ENCODE measurements at regions not wholly inside any gene's neighbourhood (a gene's known extent, or its start where the extent isn't known, plus 50 kb on each side); places are given as distances from the start of the nearest gene placed in this dataset.
"Not testable (repeated sequence)": the region's sequence is repeated elsewhere in the genome, so short reads cannot be mapped to it uniquely, and the experiment has no call there.

GRCh38 chr9:25816439-25816838 lies 138.2 kb upstream of the TUSC1 start:
- H3K9ac ChIP-seq (ENCODE audit: low read depth in 1 of 2, low read length in 2 of 2) = no peak overlapping the region
- no peaks in the 10 kb centered on the region for H3K4me1 ChIP-seq (ENCODE audit: control insufficient read depth in 1 of 2, insufficient read depth in 2 of 2, low read length in 2 of 2)
- no peak overlapping the region for H3K4me3 ChIP-seq (ENCODE audit: low read depth in 1 of 2, low read length in 2 of 2)
- no peak overlapping the region for H3K27ac ChIP-seq (ENCODE audit: low read depth, low read length)
- H3K9me3 ChIP-seq (ENCODE audit: control insufficient read depth in 1 of 2, low read length in 2 of 2) = peaks cover 2 to 3% of the 10 kb centered on the region in 2 donors
- no peaks in the 10 kb centered on the region for H3K36me3 ChIP-seq (ENCODE audit: control insufficient read depth in 1 of 2, insufficient read depth in 2 of 2, low read length in 2 of 2)
- H3K27me3 ChIP-seq (ENCODE audit: control insufficient read depth in 1 of 2, insufficient read depth in 2 of 2, low read length in 2 of 2) = no peaks in the 10 kb centered on the region

GRCh38 chr9:25814023-25814422 lies 135.8 kb upstream of the TUSC1 start:
- H3K27me3 ChIP-seq (ENCODE audit: control insufficient read depth in 1 of 2, insufficient read depth in 2 of 2, low read length in 2 of 2) = no peaks in the 10 kb centered on the region
- H3K27ac ChIP-seq (ENCODE audit: low read depth, low read length) = no peak overlapping the region
- no peaks in the 10 kb centered on the region for H3K4me1 ChIP-seq (ENCODE audit: control insufficient read depth in 1 of 2, insufficient read depth in 2 of 2, low read length in 2 of 2)
- H3K9ac ChIP-seq (ENCODE audit: low read depth in 1 of 2, low read length in 2 of 2) = no peak overlapping the region
- peaks cover 2 to 3% of the 10 kb centered on the region in 2 donors for H3K9me3 ChIP-seq (ENCODE audit: control insufficient read depth in 1 of 2, low read length in 2 of 2)
- H3K4me3 ChIP-seq (ENCODE audit: low read depth in 1 of 2, low read length in 2 of 2) = no peak overlapping the region
- H3K36me3 ChIP-seq (ENCODE audit: control insufficient read depth in 1 of 2, insufficient read depth in 2 of 2, low read length in 2 of 2) = no peaks in the 10 kb centered on the region

- Histone ChIP-seq H3K4me3 (ENCODE audit: low read depth in 1 of 2, low read length in 2 of 2) (no peak overlapping the region), H3K9ac (ENCODE audit: low read depth in 1 of 2, low read length in 2 of 2) (no peak overlapping the region), H3K36me3 (ENCODE audit: control insufficient read depth in 1 of 2, insufficient read depth in 2 of 2, low read length in 2 of 2) (no peaks in the 10 kb centered on the region), H3K27me3 (ENCODE audit: control insufficient read depth in 1 of 2, insufficient read depth in 2 of 2, low read length in 2 of 2) (no peaks in the 10 kb centered on the region), H3K9me3 (ENCODE audit: control insufficient read depth in 1 of 2, low read length in 2 of 2) (peaks cover 2 to 3% of the 10 kb centered on the region in 2 donors), H3K27ac (ENCODE audit: low read depth, low read length) (no peak overlapping the region), H3K4me1 (ENCODE audit: control insufficient read depth in 1 of 2, insufficient read depth in 2 of 2, low read length in 2 of 2) (no peaks in the 10 kb centered on the region)
Measured at GRCh38 chr9:25813478-25813877, 135.2 kb upstream of the TUSC1 start.

GRCh38 chr9:25808554-25808953 lies 130.3 kb upstream of the TUSC1 start:
- Histone ChIP-seq H3K27me3 (ENCODE audit: control insufficient read depth in 1 of 2, insufficient read depth in 2 of 2, low read length in 2 of 2) (no peaks in the 10 kb centered on the region), H3K4me3 (ENCODE audit: low read depth in 1 of 2, low read length in 2 of 2) (no peak overlapping the region), H3K9me3 (ENCODE audit: control insufficient read depth in 1 of 2, low read length in 2 of 2) (no peaks in the 10 kb centered on the region), H3K4me1 (ENCODE audit: control insufficient read depth in 1 of 2, insufficient read depth in 2 of 2, low read length in 2 of 2) (no peaks in the 10 kb centered on the region), H3K36me3 (ENCODE audit: control insufficient read depth in 1 of 2, insufficient read depth in 2 of 2, low read length in 2 of 2) (no peaks in the 10 kb centered on the region), H3K9ac (ENCODE audit: low read depth in 1 of 2, low read length in 2 of 2) (no peak overlapping the region), H3K27ac (ENCODE audit: low read depth, low read length) (no peak overlapping the region)

GRCh38 chr9:25804856-25805255 lies 126.6 kb upstream of the TUSC1 start:
- H3K9me3 ChIP-seq (ENCODE audit: control insufficient read depth in 1 of 2, low read length in 2 of 2) = no peaks in the 10 kb centered on the region
- H3K27ac ChIP-seq (ENCODE audit: low read depth, low read length) = no peak overlapping the region
- no peaks in the 10 kb centered on the region for H3K36me3 ChIP-seq (ENCODE audit: control insufficient read depth in 1 of 2, insufficient read depth in 2 of 2, low read length in 2 of 2)
- no peak overlapping the region for H3K9ac ChIP-seq (ENCODE audit: low read depth in 1 of 2, low read length in 2 of 2)
- H3K27me3 ChIP-seq (ENCODE audit: control insufficient read depth in 1 of 2, insufficient read depth in 2 of 2, low read length in 2 of 2) = no peaks in the 10 kb centered on the region
- H3K4me3 ChIP-seq (ENCODE audit: low read depth in 1 of 2, low read length in 2 of 2) = no peak overlapping the region
- no peaks in the 10 kb centered on the region for H3K4me1 ChIP-seq (ENCODE audit: control insufficient read depth in 1 of 2, insufficient read depth in 2 of 2, low read length in 2 of 2)

GRCh38 chr9:25801989-25802388 lies 123.7 kb upstream of the TUSC1 start:
- H3K27ac ChIP-seq (ENCODE audit: low read depth, low read length); H3K36me3 ChIP-seq (ENCODE audit: control insufficient read depth in 1 of 2, insufficient read depth in 2 of 2, low read length in 2 of 2); H3K9ac ChIP-seq (ENCODE audit: low read depth in 1 of 2, low read length in 2 of 2); H3K27me3 ChIP-seq (ENCODE audit: control insufficient read depth in 1 of 2, insufficient read depth in 2 of 2, low read length in 2 of 2); H3K4me1 ChIP-seq (ENCODE audit: control insufficient read depth in 1 of 2, insufficient read depth in 2 of 2, low read length in 2 of 2); H3K9me3 ChIP-seq (ENCODE audit: control insufficient read depth in 1 of 2, low read length in 2 of 2); H3K4me3 ChIP-seq (ENCODE audit: low read depth in 1 of 2, low read length in 2 of 2): not testable (repeated sequence)

- Histone ChIP-seq H3K4me1 (ENCODE audit: control insufficient read depth in 1 of 2, insufficient read depth in 2 of 2, low read length in 2 of 2) (no peaks in the 10 kb centered on the region), H3K27ac (ENCODE audit: low read depth, low read length) (no peak overlapping the region), H3K4me3 (ENCODE audit: low read depth in 1 of 2, low read length in 2 of 2) (no peak overlapping the region), H3K9me3 (ENCODE audit: control insufficient read depth in 1 of 2, low read length in 2 of 2) (no peaks in the 10 kb centered on the region), H3K9ac (ENCODE audit: low read depth in 1 of 2, low read length in 2 of 2) (no peak overlapping the region), H3K27me3 (ENCODE audit: control insufficient read depth in 1 of 2, insufficient read depth in 2 of 2, low read length in 2 of 2) (no peaks in the 10 kb centered on the region), H3K36me3 (ENCODE audit: control insufficient read depth in 1 of 2, insufficient read depth in 2 of 2, low read length in 2 of 2) (no peaks in the 10 kb centered on the region)
Measured at GRCh38 chr9:25773805-25774204, 95.6 kb upstream of the TUSC1 start.

GRCh38 chr9:25755951-25756350 lies 77.7 kb upstream of the TUSC1 start:
- H3K27ac ChIP-seq (ENCODE audit: low read depth, low read length) = no peak overlapping the region
- H3K27me3 ChIP-seq (ENCODE audit: control insufficient read depth in 1 of 2, insufficient read depth in 2 of 2, low read length in 2 of 2) = no peaks in the 10 kb centered on the region
- H3K4me1 ChIP-seq (ENCODE audit: control insufficient read depth in 1 of 2, insufficient read depth in 2 of 2, low read length in 2 of 2) = no peaks in the 10 kb centered on the region
- H3K9ac ChIP-seq (ENCODE audit: low read depth in 1 of 2, low read length in 2 of 2) = no peak overlapping the region
- no peaks in the 10 kb centered on the region for H3K9me3 ChIP-seq (ENCODE audit: control insufficient read depth in 1 of 2, low read length in 2 of 2)
- H3K36me3 ChIP-seq (ENCODE audit: control insufficient read depth in 1 of 2, insufficient read depth in 2 of 2, low read length in 2 of 2) = no peaks in the 10 kb centered on the region
- no peak overlapping the region for H3K4me3 ChIP-seq (ENCODE audit: low read depth in 1 of 2, low read length in 2 of 2)

- H3K4me1 ChIP-seq (ENCODE audit: control insufficient read depth in 1 of 2, insufficient read depth in 2 of 2, low read length in 2 of 2) = no peaks in the 10 kb centered on the region
- H3K9me3 ChIP-seq (ENCODE audit: control insufficient read depth in 1 of 2, low read length in 2 of 2) = no peaks in the 10 kb centered on the region
- H3K27me3 ChIP-seq (ENCODE audit: control insufficient read depth in 1 of 2, insufficient read depth in 2 of 2, low read length in 2 of 2) = no peaks in the 10 kb centered on the region
- H3K4me3 ChIP-seq (ENCODE audit: low read depth in 1 of 2, low read length in 2 of 2) = no peak overlapping the region
- no peaks in the 10 kb centered on the region for H3K36me3 ChIP-seq (ENCODE audit: control insufficient read depth in 1 of 2, insufficient read depth in 2 of 2, low read length in 2 of 2)
- H3K9ac ChIP-seq (ENCODE audit: low read depth in 1 of 2, low read length in 2 of 2) = no peak overlapping the region
- H3K27ac ChIP-seq (ENCODE audit: low read depth, low read length) = no peak overlapping the region
Measured at GRCh38 chr9:25752398-25752797, 74.2 kb upstream of the TUSC1 start.

GRCh38 chr9:25742256-25742655 lies 64.0 kb upstream of the TUSC1 start:
- Histone ChIP-seq H3K27ac (ENCODE audit: low read depth, low read length) (no peak overlapping the region), H3K4me3 (ENCODE audit: low read depth in 1 of 2, low read length in 2 of 2) (no peak overlapping the region), H3K9ac (ENCODE audit: low read depth in 1 of 2, low read length in 2 of 2) (no peak overlapping the region), H3K27me3 (ENCODE audit: control insufficient read depth in 1 of 2, insufficient read depth in 2 of 2, low read length in 2 of 2) (no peaks in the 10 kb centered on the region), H3K36me3 (ENCODE audit: control insufficient read depth in 1 of 2, insufficient read depth in 2 of 2, low read length in 2 of 2) (no peaks in the 10 kb centered on the region), H3K9me3 (ENCODE audit: control insufficient read depth in 1 of 2, low read length in 2 of 2) (no peaks in the 10 kb centered on the region), H3K4me1 (ENCODE audit: control insufficient read depth in 1 of 2, insufficient read depth in 2 of 2, low read length in 2 of 2) (no peaks in the 10 kb centered on the region)

GRCh38 chr9:25733336-25733982 lies 55.2 kb upstream of the TUSC1 start:
- Histone ChIP-seq H3K9me3 (ENCODE audit: control insufficient read depth in 1 of 2, low read length in 2 of 2) (no peaks in the 10 kb centered on the region), H3K9ac (ENCODE audit: low read depth in 1 of 2, low read length in 2 of 2) (no peak overlapping the region), H3K4me1 (ENCODE audit: control insufficient read depth in 1 of 2, insufficient read depth in 2 of 2, low read length in 2 of 2) (no peaks in the 10 kb centered on the region), H3K4me3 (ENCODE audit: low read depth in 1 of 2, low read length in 2 of 2) (no peak overlapping the region), H3K27ac (ENCODE audit: low read depth, low read length) (no peak overlapping the region), H3K36me3 (ENCODE audit: control insufficient read depth in 1 of 2, insufficient read depth in 2 of 2, low read length in 2 of 2) (no peaks in the 10 kb centered on the region), H3K27me3 (ENCODE audit: control insufficient read depth in 1 of 2, insufficient read depth in 2 of 2, low read length in 2 of 2) (no peaks in the 10 kb centered on the region)

Data from duodenal mucosa (tissue), 2 donors.